ENCODE measurements at regions not wholly inside any gene's neighbourhood (a gene's known extent, or its start where the extent isn't known, plus 50 kb on each side); places are given as distances from the start of the nearest gene placed in this dataset.

GRCh38 chr15:94008104-94009074, 223.0 kb upstream of the MCTP2 start:
- H3K27me3 ChIP-seq (ENCODE audit: insufficient read depth, low read depth, severe bottlenecking) = peaks cover 59% of the 10 kb centered on the region
- no peak overlapping the region for H3K27ac ChIP-seq
- H3K36me3 ChIP-seq = no peaks in the 10 kb centered on the region
- no peaks in the 10 kb centered on the region for H3K9me3 ChIP-seq (ENCODE audit: severe bottlenecking)
- TF ChIP-seq CTCF (IDR thresholded peaks at IDR 0.05; ENCODE audit: low read depth, low read length) = no peak
- H3K4me3 ChIP-seq (ENCODE audit: low read depth, low read length) = no peak overlapping the region
- DNase-seq = no peak

GRCh38 chr15:94004697-94005096, 226.7 kb upstream of the MCTP2 start:
- Histone ChIP-seq H3K9me3 (ENCODE audit: severe bottlenecking) (no peaks in the 10 kb centered on the region), H3K27me3 (ENCODE audit: insufficient read depth, low read depth, severe bottlenecking) (peaks cover 31% of the 10 kb centered on the region), H3K36me3 (no peaks in the 10 kb centered on the region), H3K4me3 (ENCODE audit: low read depth, low read length) (no peak overlapping the region), H3K27ac (no peak overlapping the region)
- DNase-seq = no peak
- no peak for TF ChIP-seq CTCF (IDR thresholded peaks at IDR 0.05; ENCODE audit: low read depth, low read length)

- no peaks in the 10 kb centered on the region for H3K36me3 ChIP-seq
- H3K27ac ChIP-seq = no peak overlapping the region
Measured at GRCh38 chr15:94002041-94002440, 229.3 kb upstream of the MCTP2 start.

GRCh38 chr15:94001255-94001801, 230.0 kb upstream of the MCTP2 start:
- no peaks in the 10 kb centered on the region for H3K36me3 ChIP-seq
- H3K27ac ChIP-seq = no peak overlapping the region
- peaks cover 24% of the 10 kb centered on the region for H3K27me3 ChIP-seq (ENCODE audit: insufficient read depth, low read depth, severe bottlenecking)
- TF ChIP-seq CTCF (IDR thresholded peaks at IDR 0.05; ENCODE audit: low read depth, low read length) = no peak
- no peak for DNase-seq
- H3K4me3 ChIP-seq (ENCODE audit: low read depth, low read length) = no peak overlapping the region
- H3K9me3 ChIP-seq (ENCODE audit: severe bottlenecking) = no peaks in the 10 kb centered on the region

More at GRCh38 chr15:94002041-94002440, 229.3 kb upstream of the MCTP2 start:
- no peak overlapping the region for H3K4me3 ChIP-seq (ENCODE audit: low read depth, low read length)
- peaks cover 28% of the 10 kb centered on the region for H3K27me3 ChIP-seq (ENCODE audit: insufficient read depth, low read depth, severe bottlenecking)
- TF ChIP-seq CTCF (IDR thresholded peaks at IDR 0.05; ENCODE audit: low read depth, low read length) = no peak
- DNase-seq = no peak
- H3K9me3 ChIP-seq (ENCODE audit: severe bottlenecking) = no peaks in the 10 kb centered on the region

- TF ChIP-seq CTCF (IDR thresholded peaks at IDR 0.05; ENCODE audit: low read depth, low read length) = no peak
- DNase-seq = no peak
- Histone ChIP-seq H3K27ac (no peak overlapping the region), H3K9me3 (ENCODE audit: severe bottlenecking) (no peaks in the 10 kb centered on the region), H3K27me3 (ENCODE audit: insufficient read depth, low read depth, severe bottlenecking) (peaks cover 22% of the 10 kb centered on the region), H3K4me3 (ENCODE audit: low read depth, low read length) (no peak overlapping the region), H3K36me3 (no peaks in the 10 kb centered on the region)
Measured at GRCh38 chr15:94000606-94001005, 230.8 kb upstream of the MCTP2 start.
